ENCODE measurements at regions not wholly inside any gene's neighbourhood (a gene's known extent, or its start where the extent isn't known, plus 50 kb on each side); places are given as distances from the start of the nearest gene placed in this dataset.

DNA sequence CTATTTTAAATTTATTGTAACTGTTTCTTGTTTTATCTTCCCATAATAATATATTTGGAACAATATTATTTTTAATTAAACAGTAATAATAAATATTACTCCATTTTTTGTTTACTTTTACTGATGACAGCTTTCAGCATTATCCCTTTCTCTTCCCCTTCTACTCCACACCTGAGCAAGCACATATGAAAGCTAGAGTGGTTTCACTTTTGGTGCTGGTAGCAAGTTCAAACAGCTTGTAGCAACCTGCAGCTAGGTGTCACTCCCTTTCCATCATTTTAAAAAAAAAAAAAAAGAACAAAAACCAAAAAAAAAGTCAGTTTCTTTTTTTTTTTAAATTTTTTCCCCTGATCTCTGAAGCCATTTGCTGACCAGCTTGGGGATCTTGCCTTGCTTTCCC lies 801.8 kb downstream of the CCDC85A start:
- Histone ChIP-seq H3K9me3 (replicated peaks; ENCODE audit: control insufficient read depth, insufficient read depth, low read length) (no peaks in the 10 kb centered on the region), H3K27ac (ENCODE audit: insufficient read depth, low read depth, low read length) (no peak overlapping the region), H2AFZ (ENCODE audit: low read depth, low read length) (no peak overlapping the region), H3K9me1 (replicated peaks; ENCODE audit: control insufficient read depth, extremely low read depth, insufficient read depth, low read length) (no peaks in the 10 kb centered on the region), H4K20me1 (replicated peaks; ENCODE audit: control insufficient read depth, extremely low read depth, insufficient read depth, low read length) (no peaks in the 10 kb centered on the region), H3K36me3 (ENCODE audit: control insufficient read depth in 2 of 2, extremely low read depth in 1 of 2, insufficient read depth in 2 of 2, low read length in 2 of 2) (no peaks in the 10 kb centered on the region), H3K79me2 (ENCODE audit: control insufficient read depth, insufficient read depth, low read length) (no peaks in the 10 kb centered on the region), H3K9ac (replicated peaks; ENCODE audit: extremely low read depth, insufficient read depth, low read length) (no peak overlapping the region), H3K27me3 (ENCODE audit: control insufficient read depth in 2 of 2, insufficient read depth in 2 of 2, low read length in 2 of 2) (no peaks in the 10 kb centered on the region), H3K4me1 (ENCODE audit: control insufficient read depth, extremely low read depth, insufficient read depth, low read length) (no peaks in the 10 kb centered on the region), H3K4me2 (ENCODE audit: insufficient read depth, low read length) (no peak overlapping the region), H3K4me3 (replicated peaks in 1 of 3; ENCODE audit: insufficient read depth in 1 of 3, low read depth in 1 of 3, low read length in 3 of 3) (no peak overlapping the region)
- BruUV-seq (replicated peaks) = no TSS peak
- no peak for TF ChIP-seq EZH2 (IDR thresholded peaks at IDR 0.05; ENCODE audit: borderline replicate concordance, low read depth, low read length, severe bottlenecking)
- TF ChIP-seq POLR2AphosphoS5 (IDR thresholded peaks at IDR 0.05; ENCODE audit: insufficient read depth, low read depth, low read length) = no peak
- no peak for TF ChIP-seq JUN (IDR thresholded peaks at IDR 0.05; ENCODE audit: borderline replicate concordance, insufficient read depth, insufficient read length, low read depth)
- TF ChIP-seq, protein P1, sequence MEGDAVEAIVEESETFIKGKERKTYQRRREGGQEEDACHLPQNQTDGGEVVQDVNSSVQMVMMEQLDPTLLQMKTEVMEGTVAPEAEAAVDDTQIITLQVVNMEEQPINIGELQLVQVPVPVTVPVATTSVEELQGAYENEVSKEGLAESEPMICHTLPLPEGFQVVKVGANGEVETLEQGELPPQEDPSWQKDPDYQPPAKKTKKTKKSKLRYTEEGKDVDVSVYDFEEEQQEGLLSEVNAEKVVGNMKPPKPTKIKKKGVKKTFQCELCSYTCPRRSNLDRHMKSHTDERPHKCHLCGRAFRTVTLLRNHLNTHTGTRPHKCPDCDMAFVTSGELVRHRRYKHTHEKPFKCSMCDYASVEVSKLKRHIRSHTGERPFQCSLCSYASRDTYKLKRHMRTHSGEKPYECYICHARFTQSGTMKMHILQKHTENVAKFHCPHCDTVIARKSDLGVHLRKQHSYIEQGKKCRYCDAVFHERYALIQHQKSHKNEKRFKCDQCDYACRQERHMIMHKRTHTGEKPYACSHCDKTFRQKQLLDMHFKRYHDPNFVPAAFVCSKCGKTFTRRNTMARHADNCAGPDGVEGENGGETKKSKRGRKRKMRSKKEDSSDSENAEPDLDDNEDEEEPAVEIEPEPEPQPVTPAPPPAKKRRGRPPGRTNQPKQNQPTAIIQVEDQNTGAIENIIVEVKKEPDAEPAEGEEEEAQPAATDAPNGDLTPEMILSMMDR (IDR thresholded peaks at IDR 0.05; ENCODE audit: extremely low read depth in 1 of 2, insufficient read depth in 1 of 2, low read depth in 1 of 2, low read length in 2 of 2) = no peak
- TF ChIP-seq GATA2 (IDR thresholded peaks at IDR 0.05; ENCODE audit: insufficient read depth, insufficient read length, low read depth, low read length) = no peak
- no peak for TF ChIP-seq MYC (IDR thresholded peaks at IDR 0.05; ENCODE audit: low read depth, low read length)
- no peak for TF ChIP-seq FOS (IDR thresholded peaks at IDR 0.05; ENCODE audit: borderline replicate concordance, insufficient read depth, low read length)
- TF ChIP-seq, protein P2, sequence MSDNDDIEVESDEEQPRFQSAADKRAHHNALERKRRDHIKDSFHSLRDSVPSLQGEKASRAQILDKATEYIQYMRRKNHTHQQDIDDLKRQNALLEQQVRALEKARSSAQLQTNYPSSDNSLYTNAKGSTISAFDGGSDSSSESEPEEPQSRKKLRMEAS (IDR thresholded peaks at IDR 0.05; ENCODE audit: insufficient read depth, insufficient read length) = no peak
- TF ChIP-seq POLR2A (IDR thresholded peaks at IDR 0.05; ENCODE audit: low read depth, low read length) = no peak
- POLR2A ChIA-PET = no interaction called here
- dilution Hi-C loops (cut with MboI; ENCODE audit: extremely low pct_ligation_motif_present, low sequenced_read_pairs) = no loop called here
- no peak for DNase-seq (ENCODE audit: low read depth, low spot score)
- no peak for FAIRE-seq
- CTCF ChIA-PET = no interaction called here
- intact Hi-C loops (cut with micrococcal nuclease) = no loop called here

All from endothelial cell of umbilical vein (primary cell).